ENCODE measurements at regions not wholly inside any gene's neighbourhood (a gene's known extent, or its start where the extent isn't known, plus 50 kb on each side); places are given as distances from the start of the nearest gene placed in this dataset.

GRCh38 chr3:464255-464654 lies 267.7 kb downstream of the CHL1 start:
- H4K8ac ChIP-seq (ENCODE audit: low read depth, low read length), result no peak overlapping the region
- no peaks in the 10 kb centered on the region for H3K9me3 ChIP-seq (ENCODE audit: insufficient read depth, low read depth, low read length)
- H2BK5ac ChIP-seq (ENCODE audit: low read depth, low read length, poor library complexity), result no peak overlapping the region
- H3K27me3 ChIP-seq (ENCODE audit: insufficient read depth, low read length), result no peaks in the 10 kb centered on the region
- no peak overlapping the region for H2BK120ac ChIP-seq (ENCODE audit: insufficient read depth, low read length, poor library complexity)
- H3K4me1 ChIP-seq (ENCODE audit: control insufficient read depth in 1 of 2, insufficient read depth in 2 of 2, low read length in 2 of 2), result no peaks in the 10 kb centered on the region
- H2AK5ac ChIP-seq (ENCODE audit: low read length), result no peak overlapping the region
- no peak overlapping the region for H4K12ac ChIP-seq (ENCODE audit: low read depth, low read length)
- no peak overlapping the region for H3K4ac ChIP-seq (ENCODE audit: low read depth, low read length)
- H3K18ac ChIP-seq (ENCODE audit: low read length), result no peak overlapping the region
- H3K14ac ChIP-seq (ENCODE audit: low read length), result no peak overlapping the region
- H3K4me2 ChIP-seq (ENCODE audit: low read length), result no peak overlapping the region
- H3K36me3 ChIP-seq (ENCODE audit: control insufficient read depth in 1 of 2, insufficient read depth in 2 of 2, low read length in 2 of 2), result no peaks in the 10 kb centered on the region
- H3K79me1 ChIP-seq (ENCODE audit: low read length), result no peaks in the 10 kb centered on the region
- H3K9ac ChIP-seq (ENCODE audit: low read length), result no peak overlapping the region
- WGBS (ENCODE audit: extremely low coverage, insufficient coverage, insufficient read length), result no CpG with 5 or more reads among the region's 3 CpGs
- no peak overlapping the region for H3K4me3 ChIP-seq (ENCODE audit: low read depth, low read length)
- no peak overlapping the region for H3K27ac ChIP-seq (ENCODE audit: low read depth, low read length)
- DNase-seq, result no peak
- H2AFZ ChIP-seq (ENCODE audit: insufficient read depth, low read length, poor library complexity), result no peak overlapping the region
- no peaks in the 10 kb centered on the region for H3K79me2 ChIP-seq (ENCODE audit: control insufficient read depth, insufficient read depth, low read length, poor library complexity)
- no peak overlapping the region for H3K23ac ChIP-seq (ENCODE audit: low read length)
- H2BK12ac ChIP-seq (ENCODE audit: low read length), result no peak overlapping the region
- H4K91ac ChIP-seq (ENCODE audit: low read depth, low read length), result no peak overlapping the region

GRCh38 chr3:468172-468571 lies 271.6 kb downstream of the CHL1 start:
- H3K27ac ChIP-seq (ENCODE audit: low read depth, low read length), result no peak overlapping the region
- H2AK5ac ChIP-seq (ENCODE audit: low read length), result no peak overlapping the region
- no peaks in the 10 kb centered on the region for H3K79me1 ChIP-seq (ENCODE audit: low read length)
- H3K27me3 ChIP-seq (ENCODE audit: insufficient read depth, low read length), result no peaks in the 10 kb centered on the region
- H3K14ac ChIP-seq (ENCODE audit: low read length), result no peak overlapping the region
- H3K9me3 ChIP-seq (ENCODE audit: insufficient read depth, low read depth, low read length), result peaks cover 3% of the 10 kb centered on the region
- H2BK5ac ChIP-seq (ENCODE audit: low read depth, low read length, poor library complexity), result no peak overlapping the region
- no peak overlapping the region for H3K23ac ChIP-seq (ENCODE audit: low read length)
- no peak overlapping the region for H3K4me2 ChIP-seq (ENCODE audit: low read length)
- no peak overlapping the region for H4K91ac ChIP-seq (ENCODE audit: low read depth, low read length)
- no peak overlapping the region for H2BK12ac ChIP-seq (ENCODE audit: low read length)
- H3K36me3 ChIP-seq (ENCODE audit: control insufficient read depth in 1 of 2, insufficient read depth in 2 of 2, low read length in 2 of 2), result no peaks in the 10 kb centered on the region
- no CpG with 5 or more reads among the region's 5 CpGs for WGBS (ENCODE audit: extremely low coverage, insufficient coverage, insufficient read length)
- no peak overlapping the region for H2BK120ac ChIP-seq (ENCODE audit: insufficient read depth, low read length, poor library complexity)
- no peak overlapping the region for H2AFZ ChIP-seq (ENCODE audit: insufficient read depth, low read length, poor library complexity)
- no peak overlapping the region for H4K12ac ChIP-seq (ENCODE audit: low read depth, low read length)
- no peak overlapping the region for H3K18ac ChIP-seq (ENCODE audit: low read length)
- no peak overlapping the region for H4K8ac ChIP-seq (ENCODE audit: low read depth, low read length)
- no peak for DNase-seq
- H3K9ac ChIP-seq (ENCODE audit: low read length), result no peak overlapping the region
- no peak overlapping the region for H3K4ac ChIP-seq (ENCODE audit: low read depth, low read length)
- H3K4me3 ChIP-seq (ENCODE audit: low read depth, low read length), result no peak overlapping the region
- H3K79me2 ChIP-seq (ENCODE audit: control insufficient read depth, insufficient read depth, low read length, poor library complexity), result no peaks in the 10 kb centered on the region
- no peaks in the 10 kb centered on the region for H3K4me1 ChIP-seq (ENCODE audit: control insufficient read depth in 1 of 2, insufficient read depth in 2 of 2, low read length in 2 of 2)

GRCh38 chr3:473033-473800 lies 276.7 kb downstream of the CHL1 start:
- Histone ChIP-seq H3K27ac (ENCODE audit: low read depth, low read length) (no peak overlapping the region), H3K4ac (ENCODE audit: low read depth, low read length) (no peak overlapping the region), H3K14ac (ENCODE audit: low read length) (no peak overlapping the region), H3K23ac (ENCODE audit: low read length) (no peak overlapping the region), H3K4me1 (ENCODE audit: control insufficient read depth in 1 of 2, insufficient read depth in 2 of 2, low read length in 2 of 2) (no peaks in the 10 kb centered on the region), H4K8ac (ENCODE audit: low read depth, low read length) (no peak overlapping the region), H3K18ac (ENCODE audit: low read length) (no peak overlapping the region), H4K12ac (ENCODE audit: low read depth, low read length) (no peak overlapping the region), H2BK5ac (ENCODE audit: low read depth, low read length, poor library complexity) (no peak overlapping the region), H3K9me3 (ENCODE audit: insufficient read depth, low read depth, low read length) (peaks cover 3% of the 10 kb centered on the region), H3K4me2 (ENCODE audit: low read length) (no peak overlapping the region), H3K27me3 (ENCODE audit: insufficient read depth, low read length) (no peaks in the 10 kb centered on the region), H3K9ac (ENCODE audit: low read length) (no peak overlapping the region), H2BK120ac (ENCODE audit: insufficient read depth, low read length, poor library complexity) (no peak overlapping the region), H3K36me3 (ENCODE audit: control insufficient read depth in 1 of 2, insufficient read depth in 2 of 2, low read length in 2 of 2) (no peaks in the 10 kb centered on the region), H3K79me2 (ENCODE audit: control insufficient read depth, insufficient read depth, low read length, poor library complexity) (no peaks in the 10 kb centered on the region), H3K4me3 (ENCODE audit: low read depth, low read length) (no peak overlapping the region), H2BK12ac (ENCODE audit: low read length) (no peak overlapping the region), H2AK5ac (ENCODE audit: low read length) (no peak overlapping the region), H2AFZ (ENCODE audit: insufficient read depth, low read length, poor library complexity) (no peak overlapping the region), H3K79me1 (ENCODE audit: low read length) (no peaks in the 10 kb centered on the region), H4K91ac (ENCODE audit: low read depth, low read length) (no peak overlapping the region)
- DNase-seq, result no peak
- no CpG with 5 or more reads among the region's 5 CpGs for WGBS (ENCODE audit: extremely low coverage, insufficient coverage, insufficient read length)

- Histone ChIP-seq H3K36me3 (ENCODE audit: control insufficient read depth in 1 of 2, insufficient read depth in 2 of 2, low read length in 2 of 2) (no peaks in the 10 kb centered on the region), H2BK120ac (ENCODE audit: insufficient read depth, low read length, poor library complexity) (no peak overlapping the region), H3K27me3 (ENCODE audit: insufficient read depth, low read length) (no peaks in the 10 kb centered on the region), H3K4me1 (ENCODE audit: control insufficient read depth in 1 of 2, insufficient read depth in 2 of 2, low read length in 2 of 2) (no peaks in the 10 kb centered on the region), H3K14ac (ENCODE audit: low read length) (no peak overlapping the region), H4K91ac (ENCODE audit: low read depth, low read length) (no peak overlapping the region), H3K9me3 (ENCODE audit: insufficient read depth, low read depth, low read length) (peaks cover 3% of the 10 kb centered on the region), H3K9ac (ENCODE audit: low read length) (no peak overlapping the region), H4K8ac (ENCODE audit: low read depth, low read length) (no peak overlapping the region), H3K27ac (ENCODE audit: low read depth, low read length) (no peak overlapping the region), H3K4ac (ENCODE audit: low read depth, low read length) (no peak overlapping the region), H3K4me3 (ENCODE audit: low read depth, low read length) (no peak overlapping the region), H3K4me2 (ENCODE audit: low read length) (no peak overlapping the region), H2BK12ac (ENCODE audit: low read length) (no peak overlapping the region), H3K79me2 (ENCODE audit: control insufficient read depth, insufficient read depth, low read length, poor library complexity) (no peaks in the 10 kb centered on the region), H2AK5ac (ENCODE audit: low read length) (no peak overlapping the region), H3K23ac (ENCODE audit: low read length) (no peak overlapping the region), H2BK5ac (ENCODE audit: low read depth, low read length, poor library complexity) (no peak overlapping the region), H3K79me1 (ENCODE audit: low read length) (no peaks in the 10 kb centered on the region), H2AFZ (ENCODE audit: insufficient read depth, low read length, poor library complexity) (no peak overlapping the region), H3K18ac (ENCODE audit: low read length) (no peak overlapping the region), H4K12ac (ENCODE audit: low read depth, low read length) (no peak overlapping the region)
- DNase-seq, result no peak
- WGBS (ENCODE audit: extremely low coverage, insufficient coverage, insufficient read length), result no CpG with 5 or more reads among the region's 1 CpG
Measured at GRCh38 chr3:474828-475227, 278.3 kb downstream of the CHL1 start.

Measured in trophoblast cell (in vitro differentiated cells and primary cell).